Right lung (tissue), 2 donors: ENCODE measurements at regions not wholly inside any gene's neighbourhood (a gene's known extent, or its start where the extent isn't known, plus 50 kb on each side); places are given as distances from the start of the nearest gene placed in this dataset.
A peak's percentile ranks its signal among the peaks of the same experiment; 100 is the strongest.

ENCODE experiments used
- DNase-seq, 2 donors: peaks; one replicate each; pipeline ENCODE4 v3.0.0-alpha.2; 2013

- DNase-seq = no peak
Measured at GRCh38 chr3:72375237-72376076, 472.8 kb downstream of the SHQ1 start.

DNA sequence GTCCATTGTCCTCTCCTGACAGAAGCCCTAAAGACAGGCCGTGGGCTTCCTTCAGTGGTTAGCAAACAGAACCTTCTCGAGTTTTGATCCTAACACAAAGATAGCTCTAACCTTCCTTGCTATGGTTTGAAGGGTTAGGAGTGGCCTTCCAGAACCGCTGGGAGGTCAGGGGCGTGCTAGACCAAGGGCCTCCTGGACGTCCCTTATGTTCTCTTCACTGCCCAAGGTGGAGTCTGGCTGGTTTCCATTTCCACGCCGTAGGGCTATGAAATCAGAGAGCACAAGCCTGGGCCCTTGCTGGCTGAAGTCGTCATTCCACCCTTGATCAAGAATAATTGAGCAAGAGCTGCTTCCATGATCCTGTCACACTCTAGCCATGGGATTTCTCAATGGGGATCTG, 475.1 kb downstream of the SHQ1 start:
- DNase-seq = no peak

DNA sequence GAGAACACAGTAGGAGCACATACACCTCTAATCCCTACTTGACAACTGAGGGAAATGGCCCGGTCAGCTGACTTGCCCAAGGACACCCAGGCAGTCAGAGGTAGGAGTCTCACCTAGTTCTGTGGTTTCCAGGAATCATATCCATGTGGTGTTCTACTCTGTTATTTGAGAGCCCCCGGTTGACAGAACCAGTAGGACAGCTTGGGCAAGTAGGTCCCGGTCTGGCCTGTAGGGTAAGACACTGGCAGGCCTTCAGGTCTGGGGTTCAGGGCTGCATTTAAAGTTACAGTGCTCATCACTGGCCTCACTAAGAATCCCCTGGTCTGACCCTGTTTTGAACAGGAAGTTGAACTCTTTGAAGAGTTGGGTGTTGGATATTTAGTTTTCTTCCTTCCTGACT, 476.1 kb downstream of the SHQ1 start:
- no peak for DNase-seq

DNA sequence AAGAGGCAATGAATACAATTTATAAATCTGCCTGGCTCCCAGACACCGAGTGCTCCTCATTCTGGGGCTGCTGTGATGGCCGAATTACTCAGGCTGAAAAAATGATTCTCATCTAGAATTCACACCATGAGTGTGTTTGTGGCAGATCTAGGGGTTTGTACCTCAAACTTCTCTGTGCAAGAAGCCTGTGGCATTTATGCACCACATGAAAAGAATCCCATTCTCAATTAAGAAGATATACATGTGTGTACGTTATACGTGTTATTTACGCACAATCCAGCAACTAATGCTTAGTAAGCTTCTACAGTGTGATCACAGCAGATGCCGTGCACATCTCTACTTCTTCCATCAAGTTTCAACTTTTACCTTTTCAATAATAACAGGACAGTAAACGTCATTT, 476.8 kb downstream of the SHQ1 start:
- no peak for DNase-seq

DNA sequence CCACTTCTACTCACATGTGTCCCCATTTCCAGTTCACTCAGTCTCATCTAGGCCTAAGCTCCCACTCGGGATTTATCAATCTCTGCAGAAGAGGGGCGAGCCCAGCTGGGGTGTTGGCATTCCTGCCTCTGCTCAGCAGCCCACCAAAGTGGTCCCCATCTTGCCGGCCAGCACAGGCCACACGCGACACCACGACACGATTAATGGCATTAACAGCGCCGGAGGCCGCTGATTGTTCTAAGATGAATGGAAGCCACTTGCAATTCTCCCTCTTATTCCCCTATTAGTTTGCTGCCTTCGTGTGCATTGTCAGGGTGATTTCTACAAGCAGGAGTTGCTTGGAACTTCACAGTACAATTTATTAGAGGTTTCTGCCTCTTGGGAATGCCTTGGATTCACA, 477.3 kb downstream of the SHQ1 start:
- DNase-seq = no peak

DNA sequence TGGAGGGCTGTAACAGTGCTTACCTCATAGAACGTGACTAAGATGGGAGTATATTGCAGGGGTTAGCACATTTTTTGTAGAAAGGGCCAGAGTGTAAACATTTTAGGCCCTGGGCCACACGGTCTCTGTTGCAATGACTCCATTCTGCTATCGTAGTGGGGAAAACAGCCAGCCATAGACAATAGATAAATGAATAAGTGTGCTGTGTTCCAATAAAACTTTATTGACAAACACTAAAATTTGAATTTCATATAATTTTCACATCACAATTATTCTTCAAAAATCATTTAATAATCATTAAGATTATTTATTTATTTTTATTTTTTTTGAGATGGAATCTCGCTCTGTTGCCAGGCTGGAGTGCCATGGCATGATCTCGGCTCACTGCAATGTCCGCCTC, 478.6 kb downstream of the SHQ1 start:
- no peak for DNase-seq

DNA sequence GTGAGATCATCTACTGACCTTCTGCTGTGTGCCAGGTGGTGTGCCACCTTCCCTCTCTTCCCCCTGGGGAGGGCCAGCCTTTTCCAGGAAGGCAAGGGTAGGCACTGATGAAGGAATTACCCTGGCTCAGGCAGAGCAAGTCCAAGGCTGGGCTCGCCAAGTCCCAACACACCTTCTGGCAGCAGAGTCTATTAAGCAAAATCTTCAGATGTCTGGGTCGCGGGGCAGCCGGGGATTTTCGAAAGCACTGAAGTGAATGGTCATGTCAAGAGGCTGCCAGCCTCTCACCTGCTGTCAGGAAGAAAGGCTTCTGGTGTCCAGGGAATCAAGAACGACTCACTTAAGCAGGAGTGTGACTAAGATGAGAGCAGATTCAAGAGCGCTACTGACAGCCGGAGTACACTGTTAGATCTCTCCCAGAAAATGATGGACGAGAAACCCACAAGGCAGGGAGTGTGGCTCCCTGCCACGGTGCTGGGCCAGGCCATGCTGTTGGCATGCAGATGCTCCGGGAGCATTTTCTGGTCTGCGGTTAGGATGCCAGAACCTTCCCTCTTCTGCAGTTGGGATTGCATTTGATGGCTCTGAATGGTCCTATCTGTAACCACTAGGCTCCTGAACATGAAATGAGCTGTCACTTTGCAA, 479.8 kb downstream of the SHQ1 start:
- DNase-seq = no peak

DNA sequence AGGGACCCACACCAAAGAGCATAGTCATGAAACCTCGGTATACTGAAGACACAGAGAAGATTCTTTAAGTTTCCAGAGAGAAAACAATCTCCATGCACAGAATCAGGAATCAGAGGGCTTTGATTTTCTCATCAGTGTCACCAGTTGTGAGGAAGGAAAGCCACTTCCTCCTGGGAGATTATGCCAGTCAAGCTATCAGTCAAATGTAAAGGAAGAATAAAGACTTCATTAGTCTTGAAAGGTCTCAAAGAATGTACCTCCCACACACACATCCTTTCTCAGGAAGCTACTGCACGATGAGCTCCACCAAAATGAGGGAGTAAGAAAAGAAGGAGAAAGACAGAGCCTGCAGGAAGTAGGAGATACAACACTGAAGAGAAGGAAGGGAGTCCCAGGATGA, 486.3 kb downstream of the SHQ1 start:
- no peak for DNase-seq

GRCh38 chr3:72359743-72360142, 488.5 kb downstream of the SHQ1 start:
- no peak for DNase-seq

GRCh38 chr3:72355168-72355567, 493.1 kb downstream of the SHQ1 start:
- DNase-seq = no peak

GRCh38 chr3:72354486-72354885, 493.8 kb downstream of the SHQ1 start:
- DNase-seq = no peak

- DNase-seq = no peak
Measured at GRCh38 chr3:72353236-72354128, 494.8 kb downstream of the SHQ1 start.

DNA sequence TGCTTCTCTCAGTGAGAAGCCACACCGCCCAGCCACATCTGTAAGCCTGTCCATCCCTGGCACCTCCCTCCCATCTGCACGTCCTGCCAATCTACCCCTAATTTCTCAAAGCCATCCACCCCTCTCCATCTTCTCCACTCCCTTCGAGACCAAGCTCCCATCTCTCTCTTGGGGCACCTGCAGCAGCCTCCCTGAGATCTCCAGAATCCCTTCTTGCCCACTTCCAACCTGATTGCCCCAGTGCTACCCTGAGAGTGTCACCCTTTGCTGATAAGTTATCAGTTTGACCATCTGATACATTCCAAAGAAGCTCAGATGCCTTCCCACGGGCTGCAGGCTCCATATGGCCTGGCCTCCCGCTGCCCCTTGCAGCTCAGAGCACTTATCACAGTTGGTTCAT, 496.1 kb downstream of the SHQ1 start:
- DNase-seq = no peak

GRCh38 chr3:72351536-72351935, 496.7 kb downstream of the SHQ1 start:
- no peak for DNase-seq

DNA sequence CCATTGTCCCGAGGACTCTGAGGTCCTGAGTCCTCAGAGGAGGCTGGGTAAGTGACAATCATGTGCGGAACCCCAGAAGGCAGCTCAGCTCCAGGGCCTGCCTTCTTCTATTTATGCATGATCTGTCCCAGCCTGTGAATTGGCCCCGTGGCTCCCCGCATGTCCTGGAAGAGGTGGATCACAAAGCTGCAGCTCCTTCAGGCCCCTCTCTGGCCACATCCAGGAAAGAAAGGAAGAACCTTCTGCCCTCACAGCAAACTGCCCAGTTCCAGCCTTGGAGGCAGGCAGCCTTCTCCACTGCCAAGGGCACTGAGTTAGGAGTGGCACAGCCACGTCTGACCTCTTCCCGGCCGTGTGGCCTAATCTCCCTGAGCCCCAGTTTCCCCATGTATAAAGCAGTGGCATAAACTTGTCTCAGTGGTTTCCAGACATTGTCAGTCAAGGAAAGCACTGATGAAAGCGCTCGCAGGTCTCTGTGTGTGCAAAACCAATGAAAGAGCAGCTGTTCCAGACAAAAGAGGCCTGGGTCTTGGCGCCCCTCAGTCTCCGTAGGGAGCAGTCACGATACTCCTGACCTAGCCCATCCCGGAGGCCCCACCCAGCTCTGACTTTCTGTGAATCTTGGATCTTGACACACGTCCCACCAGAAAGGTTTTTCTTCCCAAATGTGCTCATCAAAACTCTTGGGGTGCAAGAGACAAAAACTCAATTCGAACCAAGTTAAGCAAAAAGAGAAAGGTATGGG, 497.3 kb downstream of the SHQ1 start:
- DNase-seq = no peak

DNA sequence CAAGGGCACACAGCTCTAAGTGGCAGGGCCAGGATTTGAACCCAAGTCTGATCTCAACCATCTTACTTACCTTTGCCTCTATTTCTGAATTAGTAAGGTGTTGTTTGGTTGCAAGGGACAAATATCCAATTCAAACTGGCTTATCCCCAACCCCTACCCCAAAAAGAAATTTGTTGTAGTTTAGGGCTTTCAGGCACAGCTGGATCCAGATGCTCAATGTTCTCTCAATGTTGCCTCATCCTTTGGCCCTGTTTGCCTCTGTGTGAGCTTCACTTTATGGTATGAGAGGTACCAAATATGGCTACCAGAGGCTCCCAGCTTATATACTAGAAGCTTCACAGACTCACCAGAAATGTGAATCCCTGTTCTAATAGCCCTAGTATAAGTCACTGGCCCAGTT, 499.9 kb downstream of the SHQ1 start:
- DNase-seq = no peak

DNA sequence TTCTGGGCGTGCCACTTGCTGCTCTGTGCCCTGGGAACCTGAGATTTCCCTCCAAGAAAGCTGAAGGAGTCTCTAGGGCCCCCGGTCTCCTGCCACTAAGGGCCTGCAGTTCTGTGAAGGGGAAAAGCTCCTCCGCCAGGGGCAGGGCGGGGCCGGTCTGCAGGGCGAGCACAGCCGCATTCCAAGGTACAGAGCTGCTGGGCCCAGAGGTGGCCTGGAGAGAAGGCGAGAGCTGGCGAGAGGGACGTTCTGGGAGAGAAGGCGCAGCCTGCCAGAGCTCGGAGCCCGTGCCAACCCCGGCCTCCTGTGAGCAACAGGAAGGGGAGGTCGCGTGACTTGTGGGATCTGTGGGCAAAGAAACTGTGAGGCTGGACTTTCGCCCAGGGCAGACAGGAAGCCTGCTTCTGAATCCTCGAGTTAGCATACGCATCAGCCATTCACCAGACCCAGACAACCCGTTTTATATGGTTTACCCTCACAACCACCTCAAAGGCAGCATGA, 500.4 kb downstream of the SHQ1 start:
- peak; percentile 36 to 38 for DNase-seq

- no peak for DNase-seq
Measured at GRCh38 chr3:72346526-72346926, 501.7 kb downstream of the SHQ1 start.

GRCh38 chr3:72345980-72346379, 502.3 kb downstream of the SHQ1 start:
- no peak for DNase-seq

- DNase-seq = no peak
Measured at GRCh38 chr3:72345237-72345878, 502.9 kb downstream of the SHQ1 start.

- no peak for DNase-seq
Measured at GRCh38 chr3:72344647-72345046, 503.6 kb downstream of the SHQ1 start.
